Duodenal mucosa (tissue), 2 donors: ENCODE measurements at regions not wholly inside any gene's neighbourhood (a gene's known extent, or its start where the extent isn't known, plus 50 kb on each side); places are given as distances from the start of the nearest gene placed in this dataset.

Experiments used
- H3K27ac ChIP-seq: one replicate; pipeline ENCODE4 v1.7.0; 2013; ENCODE audit warnings: low read depth, low read length
- H3K27me3 ChIP-seq, 2 donors: one replicate each; pipeline ENCODE4 v1.7.0; 2013; ENCODE audit warnings: low read length in 2 of 2, control low read depth in 1 of 2; ENCODE audit not compliant: insufficient read depth in 2 of 2, control insufficient read depth in 1 of 2
- H3K36me3 ChIP-seq, 2 donors: one replicate each; pipeline ENCODE4 v1.7.0; 2013; ENCODE audit warnings: low read length in 2 of 2, control low read depth in 1 of 2; ENCODE audit not compliant: insufficient read depth in 2 of 2, control insufficient read depth in 1 of 2
- H3K4me1 ChIP-seq, 2 donors: one replicate each; pipeline ENCODE4 v1.7.0; 2013; ENCODE audit warnings: low read length in 2 of 2, control low read depth in 1 of 2; ENCODE audit not compliant: insufficient read depth in 2 of 2, control insufficient read depth in 1 of 2
- H3K4me3 ChIP-seq, 2 donors: one replicate each; pipeline ENCODE4 v1.7.0; 2013; ENCODE audit warnings: low read length in 2 of 2, low read depth in 1 of 2
- H3K9ac ChIP-seq, 2 donors: one replicate each; pipeline ENCODE4 v1.7.0; 2013; ENCODE audit warnings: low read length in 2 of 2, low read depth in 1 of 2
- H3K9me3 ChIP-seq, 2 donors: one replicate each; pipeline ENCODE4 v1.7.0; 2013; ENCODE audit warnings: low read length in 2 of 2, control low read depth in 1 of 2; ENCODE audit not compliant: control insufficient read depth in 1 of 2

DNA sequence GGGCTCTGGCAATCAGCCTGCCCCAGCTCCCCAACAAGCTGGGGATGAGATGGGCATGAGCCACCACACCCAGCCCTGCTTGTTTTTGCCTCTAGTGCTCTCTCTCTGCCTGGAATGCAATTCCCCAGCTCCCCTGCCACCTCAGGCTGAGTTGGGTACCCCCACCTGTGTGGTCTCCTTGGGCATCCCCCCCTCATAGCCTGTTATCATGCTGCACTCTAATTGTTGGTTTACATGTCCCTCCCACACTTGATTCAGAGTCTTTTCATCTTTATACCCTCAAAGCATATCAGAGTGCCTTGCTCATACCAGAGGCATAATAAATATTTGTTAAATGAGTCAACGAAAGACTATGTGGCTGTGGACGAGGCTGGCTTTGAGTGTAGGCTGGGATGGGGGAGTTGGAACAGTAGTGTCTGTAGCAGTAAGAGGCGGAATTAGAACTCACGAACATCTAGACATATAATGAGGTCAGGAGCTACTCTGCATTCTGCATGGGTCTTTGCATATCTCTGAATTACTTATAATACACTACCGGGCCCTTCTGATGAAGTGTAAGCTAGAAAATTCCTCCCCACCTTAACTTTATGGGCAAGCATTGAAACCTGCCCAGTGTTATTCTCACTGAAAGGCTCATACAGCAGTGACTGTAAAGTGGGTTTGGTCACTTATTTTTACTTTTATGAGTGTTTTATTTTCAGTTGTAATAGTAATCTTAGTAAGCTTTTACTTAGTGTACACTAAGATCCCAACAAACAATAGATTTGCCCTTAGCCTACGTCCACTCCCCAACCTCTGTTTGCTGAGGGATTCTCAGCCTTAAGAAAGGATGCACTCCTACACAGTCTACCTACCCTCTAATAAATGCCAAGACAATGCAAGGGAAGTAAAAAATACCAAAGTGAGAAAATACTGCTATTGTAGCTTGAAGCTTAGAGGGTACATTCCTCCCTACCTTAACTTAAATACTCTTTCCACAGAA is 58.7 kb downstream of the EDN1 start:
- H3K27ac ChIP-seq: no peak overlapping the region
- no peaks in the 10 kb centered on the region for H3K36me3 ChIP-seq
- peaks cover 20 to 21% of the 10 kb centered on the region in 2 donors for H3K4me1 ChIP-seq
- no peaks in the 10 kb centered on the region for H3K27me3 ChIP-seq
- no peak overlapping the region for H3K4me3 ChIP-seq
- H3K9ac ChIP-seq: no peak overlapping the region
- H3K9me3 ChIP-seq: peaks cover 4 to 7% of the 10 kb centered on the region in 2 donors

DNA sequence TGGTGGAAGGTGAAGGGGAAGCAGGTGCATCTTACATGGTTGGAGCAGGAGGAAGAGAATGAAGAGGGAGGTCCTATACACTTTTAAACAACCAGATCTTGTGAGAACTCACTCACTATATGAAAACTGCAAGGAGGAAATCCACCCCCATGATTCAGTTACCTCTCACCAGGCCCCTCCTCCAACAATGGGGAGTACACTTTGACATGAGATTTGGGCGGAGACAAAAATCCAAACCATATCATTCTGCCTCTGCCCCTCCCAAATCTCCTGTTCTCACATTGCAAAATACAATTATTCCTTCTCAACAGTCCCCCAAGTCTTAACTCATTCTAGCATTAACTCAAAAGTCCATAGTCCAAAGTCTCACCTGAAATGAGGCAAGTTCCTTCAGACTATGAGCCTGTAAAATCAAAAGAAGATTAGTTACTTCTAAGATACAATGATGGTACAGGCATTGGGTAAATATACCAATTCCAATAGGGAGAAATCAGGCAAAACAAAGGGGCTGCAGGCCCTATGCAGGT is 60.5 kb downstream of the EDN1 start:
- Histone ChIP-seq H3K27ac (no peak overlapping the region), H3K9ac (no peak overlapping the region)

DNA sequence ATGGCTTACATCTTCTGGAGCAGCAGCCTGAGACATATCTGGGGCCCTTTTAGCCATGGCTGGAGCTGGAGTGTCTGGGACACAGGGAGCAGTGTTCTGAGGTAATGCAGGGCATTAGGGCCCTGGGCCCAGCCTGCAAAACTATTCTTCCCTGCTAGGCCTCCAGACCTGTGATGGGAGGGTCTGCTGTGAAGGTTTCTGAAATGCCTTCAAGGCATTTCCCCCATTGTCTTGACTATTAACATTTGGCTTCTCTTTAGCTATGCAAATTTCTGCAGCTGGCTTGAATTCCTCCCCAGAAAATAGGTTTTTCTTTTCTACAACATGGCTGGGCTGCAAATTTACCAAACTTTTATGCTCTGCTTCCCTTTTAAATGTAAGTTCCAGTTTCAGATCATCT is 61.5 kb downstream of the EDN1 start:
- H3K36me3 ChIP-seq: no peaks in the 10 kb centered on the region
- H3K9ac ChIP-seq: no peak overlapping the region
- H3K27ac ChIP-seq: no peak overlapping the region
- H3K27me3 ChIP-seq: no peaks in the 10 kb centered on the region
- peaks cover 13% of the 10 kb centered on the region in 2 donors for H3K4me1 ChIP-seq
- H3K9me3 ChIP-seq: peaks cover 4 to 7% of the 10 kb centered on the region in 2 donors
- no peak overlapping the region for H3K4me3 ChIP-seq

More for the DNA sequence above, 60.5 kb downstream of the EDN1 start:
- Histone ChIP-seq H3K4me3 (no peak overlapping the region), H3K9me3 (peaks cover 4 to 7% of the 10 kb centered on the region in 2 donors), H3K4me1 (peaks cover 13% of the 10 kb centered on the region in 2 donors), H3K27me3 (no peaks in the 10 kb centered on the region), H3K36me3 (no peaks in the 10 kb centered on the region)

- no peak overlapping the region for H3K9ac ChIP-seq
- no peak overlapping the region for H3K27ac ChIP-seq
- H3K4me1 ChIP-seq: peaks cover 9% of the 10 kb centered on the region in 2 donors
- H3K36me3 ChIP-seq: no peaks in the 10 kb centered on the region
- no peaks in the 10 kb centered on the region for H3K27me3 ChIP-seq
- no peak overlapping the region for H3K4me3 ChIP-seq
- H3K9me3 ChIP-seq: peaks cover 4 to 7% of the 10 kb centered on the region in 2 donors
Measured at GRCh38 chr6:12353731-12354130, 63.6 kb downstream of the EDN1 start.

DNA sequence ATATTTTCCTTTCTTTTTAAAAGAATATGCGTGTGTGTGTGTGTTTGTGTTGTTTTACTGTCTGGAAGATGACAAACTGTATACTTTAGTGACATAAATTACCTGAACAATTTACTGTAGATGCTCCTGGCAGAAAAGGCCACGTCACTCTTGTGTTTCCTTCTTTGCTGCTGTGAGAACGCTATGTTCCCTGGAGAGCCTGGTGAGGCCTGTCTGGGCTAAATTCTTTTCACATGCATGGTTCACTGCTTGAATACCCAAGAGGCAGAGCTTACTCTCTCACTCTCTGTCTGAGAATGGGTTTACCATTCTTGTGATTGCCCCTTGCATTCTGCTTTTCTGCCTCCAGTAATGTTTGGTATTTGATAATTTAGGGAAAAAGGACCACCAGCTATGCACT is 64.3 kb downstream of the EDN1 start:
- Histone ChIP-seq H3K9me3 (peaks cover 4 to 7% of the 10 kb centered on the region in 2 donors), H3K4me1 (peaks cover 2 to 8% of the 10 kb centered on the region in 2 donors), H3K36me3 (no peaks in the 10 kb centered on the region), H3K27ac (no peak overlapping the region), H3K27me3 (no peaks in the 10 kb centered on the region), H3K9ac (no peak overlapping the region), H3K4me3 (no peak overlapping the region)

DNA sequence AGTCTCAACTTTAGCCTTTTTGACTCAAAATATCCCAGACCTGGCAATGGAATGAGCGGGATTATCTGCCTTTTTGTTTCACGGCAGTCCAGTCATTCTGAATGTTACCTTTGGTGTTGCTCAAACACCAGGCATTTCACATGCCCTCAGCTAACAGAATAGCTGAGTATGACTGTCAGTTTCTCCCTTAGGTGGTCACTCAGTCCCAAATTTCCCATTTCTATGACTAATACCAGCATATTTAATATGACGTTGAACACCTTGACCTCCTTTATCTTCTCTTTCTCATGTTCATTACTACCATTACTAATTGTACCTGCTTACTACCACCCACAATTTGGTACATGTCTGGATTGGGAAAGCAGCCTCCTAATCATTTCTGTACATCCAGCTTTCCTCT is 65.2 kb downstream of the EDN1 start:
- H3K27ac ChIP-seq: no peak overlapping the region
- H3K4me3 ChIP-seq: no peak overlapping the region
- no peak overlapping the region for H3K9ac ChIP-seq
- H3K27me3 ChIP-seq: no peaks in the 10 kb centered on the region
- H3K9me3 ChIP-seq: peaks cover 4 to 7% of the 10 kb centered on the region in 2 donors
- H3K4me1 ChIP-seq: peaks cover 0 to 8% of the 10 kb centered on the region in 2 donors
- no peaks in the 10 kb centered on the region for H3K36me3 ChIP-seq

DNA sequence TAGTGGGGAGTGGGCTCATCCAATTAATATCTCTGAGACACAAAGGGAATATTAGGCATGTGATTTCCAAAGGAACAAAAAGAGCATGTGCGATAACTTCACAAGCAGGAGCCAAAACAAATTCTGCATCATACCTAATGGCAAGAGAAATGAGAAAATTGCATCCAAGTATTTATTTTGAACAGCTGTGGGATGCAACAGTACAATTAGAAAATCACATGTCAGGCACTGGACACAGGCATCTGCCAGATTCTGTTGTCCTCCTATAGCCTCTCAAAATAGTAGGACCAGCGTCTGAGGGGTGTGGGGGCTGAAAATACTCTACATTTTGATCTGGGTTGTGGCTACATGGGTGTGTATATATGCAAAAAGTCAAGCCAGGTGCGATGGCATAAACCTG is 66.3 kb downstream of the EDN1 start:
- Histone ChIP-seq H3K27me3 (no peaks in the 10 kb centered on the region), H3K4me1 (peaks cover 0 to 2% of the 10 kb centered on the region in 2 donors), H3K36me3 (no peaks in the 10 kb centered on the region), H3K27ac (no peak overlapping the region), H3K4me3 (no peak overlapping the region), H3K9ac (no peak overlapping the region), H3K9me3 (peaks cover 3 to 7% of the 10 kb centered on the region in 2 donors)

DNA sequence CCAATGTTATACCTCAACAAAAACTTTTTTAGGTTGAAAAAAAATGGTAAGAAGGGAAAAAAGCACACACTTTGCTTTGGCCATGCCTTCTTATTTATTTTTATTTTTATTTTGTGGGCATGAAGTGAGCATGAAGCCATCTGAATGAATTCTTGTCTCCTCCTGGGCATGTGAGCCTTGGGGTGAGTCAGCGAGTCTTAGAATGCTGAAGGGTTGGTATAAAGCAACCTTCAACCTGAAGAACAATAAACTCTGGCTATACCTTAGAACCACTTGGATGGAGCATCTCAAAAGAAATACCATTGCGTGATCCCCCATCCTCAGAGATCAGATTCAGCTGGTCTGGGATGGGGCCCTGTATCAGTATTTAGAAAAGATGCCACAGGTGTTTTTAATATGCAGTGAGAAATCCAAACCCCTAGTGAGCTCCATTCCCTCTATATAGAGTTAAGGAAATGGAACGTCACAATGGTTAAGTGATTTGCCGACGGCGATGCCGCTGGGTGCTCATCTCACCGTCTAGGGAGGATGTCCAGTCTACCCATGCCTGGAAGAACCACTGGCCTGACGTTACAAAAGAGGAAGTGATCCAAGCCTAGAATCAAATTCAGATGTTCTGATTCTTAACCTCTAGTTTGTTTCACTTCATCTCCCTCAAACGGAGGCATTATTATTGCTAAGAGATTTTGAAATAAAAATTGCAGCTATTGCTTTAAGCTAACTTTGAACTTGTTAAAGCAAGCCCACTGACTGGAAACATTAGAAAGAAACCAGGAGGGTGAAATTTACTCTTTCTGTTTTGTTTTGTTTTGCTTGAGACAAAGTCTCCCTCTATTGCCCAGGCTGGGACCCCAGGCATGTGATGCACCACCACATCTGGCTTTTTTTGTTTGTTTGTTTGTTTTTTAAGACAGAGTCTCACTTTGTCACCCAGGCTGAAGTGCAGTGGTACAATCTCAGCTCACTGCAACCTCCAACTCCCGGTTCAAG is 67.1 kb downstream of the EDN1 start:
- no peaks in the 10 kb centered on the region for H3K27me3 ChIP-seq
- no peaks in the 10 kb centered on the region for H3K9me3 ChIP-seq
- H3K4me3 ChIP-seq: no peak overlapping the region
- H3K36me3 ChIP-seq: no peaks in the 10 kb centered on the region
- H3K9ac ChIP-seq: no peak overlapping the region
- H3K27ac ChIP-seq: no peak overlapping the region
- H3K4me1 ChIP-seq: no peaks in the 10 kb centered on the region

GRCh38 chr6:12359036-12359435 is 68.9 kb downstream of the EDN1 start:
- peaks cover 4 to 14% of the 10 kb centered on the region in 2 donors for H3K4me1 ChIP-seq
- no peaks in the 10 kb centered on the region for H3K36me3 ChIP-seq
- no peaks in the 10 kb centered on the region for H3K9me3 ChIP-seq
- no peak overlapping the region for H3K4me3 ChIP-seq
- no peaks in the 10 kb centered on the region for H3K27me3 ChIP-seq
- no peak overlapping the region for H3K27ac ChIP-seq
- no peak overlapping the region for H3K9ac ChIP-seq
